GM19043 (cell line): ENCODE measurements at regions not wholly inside any gene's neighbourhood (a gene's known extent, or its start where the extent isn't known, plus 50 kb on each side); places are given as distances from the start of the nearest gene placed in this dataset.

Experiments
- ATAC-seq: cut with Tn5 transposase; IDR thresholded peaks from one replicate; pipeline ENCODE4 v1.9.1; 2021; ENCODE audit warnings: low read depth; ENCODE audit not compliant: unreplicated experiment

DNA sequence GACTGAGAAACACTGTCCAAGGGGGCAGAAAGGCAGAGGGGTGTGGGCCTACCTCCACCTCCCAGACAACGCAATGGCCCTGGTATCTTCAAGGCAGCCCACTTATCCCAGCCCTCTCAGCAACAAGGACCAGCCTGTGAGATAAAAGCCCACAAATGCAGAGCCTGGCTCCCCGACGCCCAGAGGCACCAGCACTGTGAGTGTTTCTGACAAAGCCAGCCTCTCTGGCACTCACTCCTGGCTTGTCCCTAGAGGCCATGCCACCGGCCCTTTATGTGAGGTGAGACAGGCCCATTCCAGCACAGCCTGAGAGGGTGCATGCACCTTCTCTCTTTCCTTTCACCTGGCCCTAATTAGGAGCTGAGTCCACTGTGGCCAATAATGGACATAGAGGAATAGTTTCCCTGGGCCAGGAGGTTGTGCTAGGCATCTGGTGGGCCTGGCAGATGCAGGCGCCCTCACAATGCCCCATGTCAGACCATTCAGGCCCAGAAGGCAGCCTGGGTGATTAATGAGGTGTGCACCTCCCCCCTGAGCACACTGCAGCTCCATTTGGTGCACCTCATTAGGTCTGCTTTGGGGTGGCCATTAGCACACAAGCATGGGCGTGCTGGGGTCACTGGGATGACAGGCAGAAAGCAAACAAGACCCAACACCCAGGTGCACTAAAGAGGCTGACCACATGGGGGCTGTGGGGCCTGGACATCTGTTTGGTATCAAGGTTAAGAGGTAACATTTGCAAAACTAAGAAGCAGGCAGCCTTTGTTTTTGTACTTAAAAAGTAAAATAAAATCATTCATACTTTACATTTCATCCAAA is 176.0 kb downstream of the MED10 start:
- ATAC-seq = no peak

DNA sequence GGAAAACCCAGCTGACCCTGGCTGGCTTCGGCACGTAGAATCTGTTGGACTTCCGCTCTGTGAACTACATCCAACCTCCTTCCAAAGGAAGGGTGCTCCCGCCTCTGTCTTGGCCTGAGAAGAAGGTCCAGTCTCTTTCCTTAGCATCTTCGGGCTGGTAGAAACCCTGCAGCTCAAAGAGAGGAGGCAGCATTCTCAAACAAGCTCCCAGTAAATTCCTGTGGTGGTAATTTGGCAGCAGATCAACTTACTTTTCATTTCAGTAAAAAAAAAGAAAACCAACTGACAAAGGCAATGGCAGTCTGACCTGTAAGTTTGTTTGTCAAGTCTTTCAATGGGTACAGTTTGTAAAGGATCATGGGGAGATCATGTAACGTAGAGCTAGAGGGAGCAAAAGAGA is 176.7 kb downstream of the MED10 start:
- ATAC-seq = no peak

DNA sequence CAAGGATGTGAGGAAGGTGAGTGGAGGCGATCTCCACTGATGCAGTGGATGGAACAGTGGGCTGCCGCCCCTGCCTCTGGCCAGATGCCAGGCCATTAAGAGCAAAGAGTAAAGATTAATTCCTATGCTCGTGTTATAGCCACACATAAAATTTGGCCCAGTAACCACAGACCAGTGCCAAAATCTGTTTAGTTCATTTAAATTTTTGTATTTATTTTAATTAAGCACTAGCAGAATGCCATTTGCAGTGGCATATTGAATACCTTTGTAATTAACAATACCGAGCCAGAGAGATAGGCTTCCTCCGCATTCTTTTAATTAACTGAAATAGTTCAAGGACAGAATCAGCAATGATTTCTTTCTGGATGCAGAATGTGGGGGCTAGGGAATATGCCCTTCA is 179.8 kb downstream of the MED10 start:
- ATAC-seq = no peak

DNA sequence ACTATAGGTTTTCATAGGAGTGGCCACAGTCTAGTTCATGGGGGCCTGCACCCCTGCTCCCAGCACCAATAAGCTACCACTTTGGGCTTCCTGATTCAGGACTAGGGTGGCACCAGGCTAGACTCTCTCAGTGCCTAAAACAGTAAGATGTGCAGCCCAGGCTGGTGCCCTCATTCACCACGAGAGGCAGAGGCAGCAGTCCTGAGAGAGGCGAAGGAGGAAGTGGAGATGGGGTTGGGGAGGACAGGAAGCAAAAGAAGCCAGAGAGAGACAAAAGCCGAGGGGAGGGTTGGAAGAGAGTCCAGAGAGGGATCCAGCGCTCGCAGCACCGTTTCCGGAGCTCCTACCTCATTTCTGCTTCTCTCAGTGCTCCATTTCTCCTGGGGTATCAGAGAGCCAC is 180.9 kb downstream of the MED10 start:
- ATAC-seq = no peak

DNA sequence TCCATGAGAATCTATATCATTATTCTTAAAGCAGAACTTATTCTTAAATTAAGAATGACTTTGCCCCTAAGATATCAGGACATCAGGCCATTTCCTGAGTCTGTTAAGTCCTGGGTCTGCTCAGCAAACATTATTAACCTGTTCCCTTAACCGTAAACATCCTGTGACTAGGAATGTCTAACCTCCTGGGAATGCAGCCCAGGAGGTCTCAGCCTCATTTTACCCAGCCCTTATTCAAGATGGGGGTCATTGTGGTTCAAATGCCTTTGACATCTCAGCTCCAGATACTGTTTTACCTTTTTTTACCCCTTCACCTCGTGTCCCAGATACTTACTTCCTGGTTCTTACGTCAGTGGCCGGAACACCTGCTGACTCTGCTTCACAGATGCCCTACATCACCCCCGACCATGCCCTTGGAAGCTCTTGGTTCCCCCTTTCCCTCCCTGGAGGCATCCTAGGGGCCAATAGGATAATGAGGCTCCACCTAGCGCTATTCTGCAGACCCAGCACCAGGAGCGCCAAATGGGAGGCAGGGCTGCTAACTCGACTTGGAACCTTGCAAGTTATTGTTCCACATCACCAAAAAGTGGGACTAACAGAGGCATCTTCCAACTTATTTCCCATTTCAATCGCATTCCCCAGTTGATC is 182.5 kb downstream of the MED10 start:
- ATAC-seq = no peak

DNA sequence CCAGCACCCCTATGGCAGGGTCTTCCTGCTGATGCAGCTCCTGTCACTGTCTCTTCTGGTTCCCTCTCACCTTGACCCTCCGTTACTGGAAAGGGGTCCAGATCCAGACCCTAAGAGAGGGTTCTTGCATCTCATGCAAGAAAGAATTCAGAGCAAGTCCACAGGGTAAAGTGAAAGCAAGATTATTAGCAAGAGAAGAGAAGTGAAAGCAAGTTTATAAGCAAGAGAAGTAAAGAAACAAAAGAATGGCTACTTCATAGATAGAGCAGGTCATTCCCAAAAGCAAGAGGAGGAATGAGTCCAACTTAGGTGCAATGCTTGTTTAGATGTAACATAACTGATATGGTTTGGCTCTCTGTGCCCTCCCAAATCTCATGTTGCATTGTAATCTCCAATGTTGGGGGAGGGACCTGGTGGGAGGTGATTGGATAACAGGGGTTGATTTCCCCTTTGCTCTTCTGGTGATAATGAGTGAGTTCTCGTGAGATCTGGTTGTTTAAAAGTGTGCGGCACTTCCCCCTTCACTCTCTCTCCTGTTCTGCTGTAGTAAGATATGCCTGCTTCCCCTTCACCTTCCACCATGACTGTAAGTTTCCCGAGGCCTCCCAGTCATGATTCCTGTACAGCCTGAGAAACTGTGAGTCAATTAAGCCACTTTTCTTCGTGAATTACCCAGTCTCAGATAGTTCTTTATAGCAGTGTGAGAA is 183.3 kb downstream of the MED10 start:
- ATAC-seq = no peak

DNA sequence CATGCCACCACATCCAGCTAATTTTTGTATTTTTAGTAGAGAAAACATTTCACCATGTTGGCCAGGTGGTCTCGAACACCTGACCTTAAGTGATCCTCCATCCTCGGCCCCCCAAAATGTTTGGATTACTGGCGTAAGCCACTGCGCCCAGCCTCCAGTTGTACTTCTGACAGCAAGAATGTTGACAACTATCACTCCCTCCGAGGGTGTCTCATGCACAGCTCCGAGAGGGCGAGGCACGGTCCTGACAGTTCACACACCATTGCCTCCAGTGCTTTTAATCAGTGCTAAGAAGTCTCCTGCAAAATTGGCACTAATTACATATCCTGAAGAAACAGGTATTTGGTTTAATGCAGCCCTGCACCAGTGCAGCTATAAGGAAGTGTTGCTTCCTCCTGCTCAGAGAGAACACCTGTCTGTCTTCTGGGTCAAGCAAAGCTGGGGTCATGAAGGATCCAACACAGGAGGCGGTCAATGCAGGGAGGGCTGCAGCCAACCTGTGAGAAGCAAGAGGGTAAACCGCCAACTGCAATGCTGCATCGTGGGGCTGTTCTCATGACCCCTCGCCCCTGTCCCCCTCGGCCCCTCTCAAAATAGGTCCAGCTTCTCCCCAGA is 184.0 kb downstream of the MED10 start:
- ATAC-seq = no peak

DNA sequence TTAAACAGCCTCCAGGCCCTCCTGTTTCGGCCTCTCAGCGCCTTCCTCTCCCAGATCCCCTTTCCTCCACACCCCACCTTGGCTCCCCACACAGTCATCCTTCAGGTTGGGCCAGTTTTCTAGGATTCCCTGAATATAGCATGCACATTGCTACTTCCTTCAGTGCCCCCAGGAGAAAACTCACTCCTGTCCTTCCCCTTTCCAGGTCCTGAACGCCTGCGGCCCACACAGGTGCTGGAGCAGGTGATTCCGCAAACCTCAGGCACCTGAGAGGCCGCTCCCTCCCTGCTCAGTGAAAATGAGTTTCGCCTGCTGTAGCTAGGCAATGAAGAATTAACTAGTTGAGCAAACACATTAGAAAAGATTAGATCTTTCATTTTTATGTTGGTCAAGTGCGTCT is 185.0 kb downstream of the MED10 start:
- ATAC-seq = no peak

DNA sequence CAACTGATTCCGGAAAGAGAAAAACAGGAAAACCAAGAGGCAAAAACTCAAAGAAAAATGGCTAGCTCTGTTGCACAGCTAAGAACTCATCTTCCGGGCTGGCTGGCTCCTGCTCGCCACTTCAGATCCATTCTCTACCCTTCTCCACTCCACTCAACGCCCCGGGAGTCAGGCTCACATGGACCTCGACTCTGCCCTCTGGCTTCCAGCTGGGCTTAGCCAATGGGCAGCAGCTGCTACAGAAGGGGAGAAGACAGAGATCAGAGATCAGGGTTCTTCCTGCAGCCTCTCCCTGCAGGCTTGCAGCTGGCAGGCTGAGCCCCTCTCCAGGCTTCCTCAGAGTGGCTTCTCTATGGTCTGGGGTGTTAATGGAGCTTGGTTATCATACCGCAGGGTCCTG is 187.5 kb downstream of the MED10 start:
- ATAC-seq = no peak

DNA sequence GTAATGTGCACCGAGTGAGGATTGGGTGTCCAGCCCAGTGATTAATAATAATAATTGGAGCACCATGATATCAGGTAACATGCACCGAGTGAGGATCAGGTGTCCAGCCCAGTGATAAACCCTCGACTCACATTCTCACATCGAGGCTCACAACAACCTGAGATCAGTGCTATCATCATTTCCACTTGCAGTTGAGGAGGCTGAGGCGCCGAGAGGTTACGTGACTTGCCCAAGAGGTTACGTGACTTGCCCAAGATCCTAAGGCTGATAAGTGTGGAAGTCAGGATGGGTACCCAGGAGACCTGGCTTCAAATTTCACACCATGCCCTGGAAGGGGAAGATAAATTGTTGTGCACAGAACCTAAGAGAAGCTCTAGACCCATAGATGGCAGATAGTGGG is 189.4 kb downstream of the MED10 start:
- ATAC-seq = no peak

DNA sequence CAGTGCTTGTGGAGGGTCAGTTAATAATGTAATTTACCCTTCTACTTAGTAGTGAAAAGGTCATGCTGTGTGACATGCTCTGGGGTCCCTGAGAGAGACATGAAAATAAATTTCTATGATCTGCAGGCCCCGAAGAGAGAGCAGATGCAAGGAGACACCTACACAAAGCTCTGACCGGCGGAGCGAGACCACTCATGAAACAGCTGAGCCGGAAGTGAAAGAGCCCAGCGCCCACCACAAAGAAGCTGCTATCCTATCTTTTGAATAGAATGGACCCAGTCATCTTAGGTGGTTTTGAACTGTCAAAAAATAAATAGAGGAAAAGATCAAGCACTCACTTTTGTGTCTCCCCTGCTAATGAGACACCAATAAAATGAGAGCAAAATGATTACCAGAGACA is 190.0 kb downstream of the MED10 start:
- peak; percentile 96 for ATAC-seq

DNA sequence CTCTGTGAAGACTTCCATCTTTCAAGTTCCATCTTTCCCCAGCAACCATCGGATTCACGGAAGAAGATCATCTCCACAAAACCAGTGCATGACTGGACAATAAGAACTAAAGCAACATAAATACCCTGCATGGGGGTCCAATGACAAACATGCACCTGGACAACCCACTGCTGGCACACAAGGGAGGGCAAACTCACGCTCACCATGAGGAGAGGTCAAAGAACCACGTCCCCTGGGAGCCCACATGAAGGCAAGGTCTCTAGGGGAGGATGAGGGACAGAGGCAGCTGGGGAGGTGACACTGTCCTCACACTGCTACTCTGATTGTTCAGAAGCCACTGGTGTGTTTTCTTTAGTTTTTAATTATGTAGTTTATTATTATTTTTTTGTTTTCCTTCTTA is 190.8 kb downstream of the MED10 start:
- no peak for ATAC-seq

DNA sequence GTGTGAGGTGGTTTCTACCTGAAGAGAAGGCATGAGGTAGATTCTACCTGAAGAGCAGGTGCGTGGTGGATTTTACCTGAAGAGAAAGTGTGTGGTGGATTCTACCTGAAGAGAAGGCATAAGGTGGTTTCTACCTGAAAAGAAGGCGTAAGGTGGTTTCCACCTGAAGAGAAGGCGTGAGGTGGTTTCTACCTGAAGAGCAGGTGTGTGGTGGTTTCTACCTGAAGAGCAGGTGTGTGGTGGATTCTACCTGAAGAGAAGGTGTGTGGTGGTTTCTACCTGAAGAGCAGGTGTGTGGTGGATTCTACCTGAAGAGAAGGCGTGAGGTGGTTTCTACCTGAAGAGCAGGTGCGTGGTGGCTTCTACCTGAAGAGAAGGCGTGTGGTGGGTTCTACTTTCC is 192.8 kb downstream of the MED10 start:
- no peak for ATAC-seq

DNA sequence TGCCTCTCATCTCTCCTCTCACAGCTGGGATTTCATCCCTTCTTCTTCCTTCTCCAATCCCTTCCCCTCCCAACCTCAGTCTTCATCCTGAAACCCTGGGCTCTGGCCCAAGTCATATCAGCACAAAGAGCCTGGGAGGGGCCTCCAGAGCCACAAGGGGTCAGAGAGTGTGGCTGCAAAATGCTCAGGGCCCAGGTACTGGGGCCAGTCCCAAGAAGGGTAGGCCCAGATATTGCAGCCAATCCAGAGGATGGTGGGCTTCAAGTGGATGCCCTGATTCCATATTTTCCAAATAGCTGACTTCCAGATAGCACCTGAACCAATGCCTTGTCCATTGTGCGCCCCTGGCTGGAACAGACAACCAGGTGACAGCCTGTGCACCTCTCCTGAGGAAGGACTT is 193.9 kb downstream of the MED10 start:
- no peak for ATAC-seq

DNA sequence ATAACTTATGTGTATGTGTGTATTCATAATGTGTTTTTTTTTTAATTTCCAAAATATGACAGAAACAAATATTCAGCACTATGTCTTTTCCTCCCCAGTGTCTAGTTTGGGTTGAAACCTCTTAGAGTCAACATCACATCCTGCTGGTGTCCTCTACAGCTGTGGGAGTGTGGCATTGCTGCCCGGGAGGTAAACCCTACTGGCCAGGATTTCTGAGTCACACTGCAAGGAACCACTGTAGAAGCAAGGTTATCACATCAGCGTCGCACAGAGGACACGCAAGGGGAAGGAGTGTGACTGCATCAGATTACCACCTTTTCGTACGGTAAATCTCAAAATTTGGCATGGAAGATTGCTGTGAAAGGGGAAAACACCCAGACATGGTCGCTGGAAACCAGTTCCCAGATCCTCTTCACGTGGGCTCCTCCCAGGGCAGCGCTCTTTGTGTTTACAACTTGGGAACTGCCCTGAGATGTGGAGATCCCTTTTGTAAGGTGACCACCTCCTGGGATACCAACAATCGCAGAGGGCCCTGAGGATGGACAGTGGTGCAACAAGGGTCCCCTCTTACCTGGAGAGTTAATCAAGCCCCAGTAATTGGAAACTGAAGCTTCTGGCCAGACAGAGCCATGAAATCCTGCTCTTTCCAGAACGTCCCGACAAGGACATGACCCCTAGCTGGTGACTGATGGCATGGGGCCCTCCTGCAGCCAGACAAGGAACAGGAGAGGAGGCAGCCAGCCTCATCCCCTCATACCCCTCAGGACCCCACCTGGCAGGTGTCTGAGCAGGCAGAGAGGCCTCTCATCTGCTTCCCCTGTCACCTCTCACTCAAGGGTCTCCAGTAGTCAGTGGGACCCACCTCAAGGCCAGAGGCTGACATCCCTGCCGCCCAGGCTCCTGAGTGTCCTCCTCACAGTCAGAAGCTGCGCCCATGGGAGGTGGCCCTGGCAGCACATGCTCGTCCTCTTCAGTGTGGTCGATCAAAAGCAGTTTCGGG is 194.7 kb downstream of the MED10 start:
- no peak for ATAC-seq

DNA sequence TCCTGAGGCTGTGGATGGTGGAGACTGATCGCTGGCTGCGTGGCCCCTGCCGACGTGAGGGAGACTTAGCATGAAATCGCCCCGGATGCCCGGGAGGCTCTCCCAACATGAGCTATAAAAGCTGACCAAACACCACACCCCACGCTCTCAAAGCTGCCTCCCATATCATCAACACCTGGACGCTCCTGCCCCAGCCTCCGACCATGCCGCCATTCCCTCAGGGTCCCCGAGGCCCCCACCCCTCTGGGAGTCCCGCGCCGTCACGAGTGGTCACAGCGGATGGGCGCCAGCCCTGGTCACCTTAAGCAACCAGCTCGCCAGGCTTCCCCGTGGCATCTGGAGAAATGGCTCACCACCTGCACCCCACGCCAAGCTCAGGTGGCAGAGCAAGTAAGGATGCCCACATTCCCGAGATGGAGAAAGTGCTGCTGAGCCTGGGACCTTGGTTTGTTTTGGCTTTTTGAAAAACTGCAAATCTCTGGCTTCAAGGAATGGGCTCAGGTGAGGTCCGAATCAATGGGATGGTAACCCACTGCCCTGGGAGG is 196.0 kb downstream of the MED10 start:
- no peak for ATAC-seq

DNA sequence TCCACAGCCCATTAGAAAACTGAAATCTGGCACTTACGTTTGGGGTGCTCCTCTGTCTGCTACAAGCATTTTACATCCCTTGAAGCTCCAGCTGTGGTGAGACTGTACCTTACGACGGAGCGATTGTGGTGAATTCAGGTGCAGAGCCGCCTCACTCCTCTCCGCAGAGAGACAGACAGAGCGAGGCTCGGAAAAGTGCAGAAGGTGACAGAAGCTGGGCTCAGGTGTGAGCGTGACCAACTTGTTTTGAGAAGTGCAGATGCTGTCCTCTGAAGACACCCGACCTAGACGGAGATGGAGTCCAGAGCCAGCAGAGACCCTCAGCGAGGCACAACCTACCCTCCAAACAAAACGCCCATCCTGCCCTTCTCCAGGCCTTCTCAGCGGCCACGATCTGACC is 196.5 kb downstream of the MED10 start:
- no peak for ATAC-seq

DNA sequence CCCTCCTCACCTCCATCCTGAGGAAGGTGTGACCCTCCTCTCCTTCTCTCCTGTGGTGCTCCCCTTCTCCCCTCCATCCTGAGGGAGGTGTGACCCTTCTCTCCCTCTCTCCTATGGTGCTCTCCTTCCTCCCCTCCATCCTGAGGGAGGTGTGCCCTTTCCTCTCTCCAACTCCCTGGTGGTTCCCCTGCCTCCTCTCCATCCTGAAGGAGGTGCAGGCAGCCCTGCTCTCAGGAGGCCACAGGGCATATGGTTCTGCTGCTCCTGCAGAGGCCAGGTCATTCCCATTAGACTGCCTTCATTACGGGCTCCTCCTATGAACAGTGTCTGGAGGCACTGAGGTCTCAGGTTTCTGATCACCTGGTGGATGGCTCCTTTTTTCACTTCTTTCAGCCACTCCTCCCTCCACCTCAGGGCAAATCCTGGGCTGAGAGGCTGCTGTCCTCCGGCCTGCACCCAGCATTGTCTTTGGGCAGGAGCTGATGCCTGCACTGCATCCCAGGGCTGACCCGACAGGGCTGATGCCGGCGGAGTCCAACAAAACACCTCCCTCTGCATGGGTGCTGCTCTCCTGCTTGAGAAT is 197.1 kb downstream of the MED10 start:
- no peak for ATAC-seq

DNA sequence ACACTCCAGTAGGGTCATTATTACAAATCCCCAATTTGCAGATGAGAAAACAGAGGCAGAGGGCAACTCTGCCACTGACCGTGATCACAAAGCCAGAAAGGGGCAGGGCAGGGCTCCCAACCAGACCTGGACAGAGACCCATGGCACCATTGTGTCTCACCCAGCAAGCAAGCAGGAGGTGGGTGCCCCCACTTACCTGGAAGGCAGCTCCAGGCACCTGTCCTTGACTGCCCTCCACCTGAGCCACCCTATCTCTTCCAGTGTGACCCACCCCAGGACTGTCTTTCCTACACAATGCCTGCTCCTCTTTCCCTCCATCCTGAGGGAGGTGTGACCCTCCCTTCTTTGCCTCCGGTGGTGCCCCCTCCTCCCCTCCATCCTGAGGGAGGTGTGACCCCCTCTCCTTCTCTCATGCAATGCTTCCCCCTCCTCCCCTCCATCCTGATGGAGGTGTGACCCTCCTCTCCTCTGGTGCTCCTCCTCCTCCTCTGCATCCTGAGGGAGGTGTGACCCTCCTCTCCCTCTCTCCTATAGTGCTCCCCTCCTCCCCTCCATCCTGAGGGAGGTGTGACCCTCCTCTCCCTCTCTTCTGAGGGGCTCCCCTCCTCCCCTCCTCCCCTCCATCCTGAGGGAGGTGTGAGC is 198.0 kb downstream of the MED10 start:
- no peak for ATAC-seq
